GM21360 (cell line): ENCODE measurements at regions not wholly inside any gene's neighbourhood (a gene's known extent, or its start where the extent isn't known, plus 50 kb on each side); places are given as distances from the start of the nearest gene placed in this dataset.

Experiments used
- ATAC-seq: cut with Tn5 transposase; IDR thresholded peaks from one replicate; pipeline ENCODE4 v1.9.1; 2021; ENCODE audit warnings: mild to moderate bottlenecking, moderate library complexity; ENCODE audit not compliant: unreplicated experiment

DNA sequence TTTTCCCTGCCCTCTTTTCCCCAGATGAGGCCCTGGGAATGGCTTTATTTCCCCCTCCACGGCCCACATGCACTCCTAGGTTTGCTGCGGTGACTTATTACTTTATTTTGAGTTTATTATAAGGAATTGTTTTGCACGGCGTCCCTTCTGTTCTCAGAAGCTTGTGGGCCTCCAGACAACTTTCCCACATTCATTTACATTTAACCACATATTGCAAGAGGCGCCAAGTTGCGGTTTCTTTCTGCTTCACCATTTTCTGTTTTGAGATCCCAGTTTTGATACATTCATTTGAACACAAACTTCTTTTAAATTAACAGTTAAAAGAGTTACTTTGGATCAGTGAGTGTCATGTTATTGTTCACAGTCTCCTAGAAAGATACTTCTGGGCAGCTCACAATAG lies 532.5 kb upstream of the MGMT start:
- ATAC-seq = no peak

DNA sequence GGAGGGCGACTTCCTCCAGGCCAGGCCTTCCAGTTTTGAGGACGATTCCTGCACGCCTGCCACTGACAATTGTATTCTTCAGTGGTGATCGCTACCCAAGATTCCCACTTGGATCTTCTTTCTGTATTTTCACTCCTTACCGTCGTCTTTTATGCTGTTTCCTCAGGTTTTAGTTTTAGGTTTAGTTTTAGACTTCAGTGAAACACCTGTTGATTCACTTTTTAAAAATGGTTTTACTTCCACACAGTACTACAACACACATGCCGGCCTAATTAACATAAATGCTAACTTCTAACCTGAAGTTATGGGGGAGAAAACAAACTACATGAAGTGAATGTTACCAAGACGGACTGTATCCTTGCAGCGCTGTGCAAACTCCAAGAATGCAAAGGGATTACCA lies 530.6 kb upstream of the MGMT start:
- no peak for ATAC-seq

DNA sequence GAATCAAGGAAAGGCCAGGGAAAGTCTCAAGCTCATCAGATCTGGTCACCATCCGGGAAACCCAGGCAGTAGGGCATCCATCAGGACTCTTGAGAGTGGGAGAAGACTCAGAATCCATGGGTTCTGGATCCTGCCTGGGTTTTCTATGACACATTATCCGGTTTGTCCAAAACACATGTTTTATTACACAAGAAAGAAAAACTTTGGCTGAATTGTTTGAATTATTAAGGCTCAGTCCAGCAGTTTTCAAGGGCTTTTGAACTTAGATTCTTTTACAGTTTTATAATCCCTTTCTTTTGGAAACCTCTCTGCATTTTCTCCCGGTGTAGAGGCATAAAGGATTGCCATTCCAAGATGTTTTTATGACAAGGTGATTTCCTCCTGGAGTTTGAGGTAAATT lies 528.5 kb upstream of the MGMT start:
- no peak for ATAC-seq

DNA sequence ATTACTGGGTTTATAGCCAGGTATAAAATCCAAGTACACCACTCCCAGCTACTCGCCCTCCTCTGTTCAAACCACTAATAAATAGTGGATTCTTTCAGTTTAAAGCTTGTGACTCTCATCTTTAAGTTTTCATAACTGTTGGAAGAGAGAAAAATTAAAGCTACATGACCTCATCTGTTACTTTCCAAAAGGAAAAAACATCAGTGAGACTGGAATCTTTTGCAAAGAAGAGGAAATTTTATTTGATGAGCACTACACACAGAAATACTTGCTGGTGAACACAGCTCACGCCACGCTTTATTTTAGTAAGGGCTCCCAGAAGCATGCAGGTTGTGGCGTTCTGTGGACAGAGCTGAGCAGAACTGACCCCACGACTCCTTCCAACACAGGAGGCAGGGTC lies 527.0 kb upstream of the MGMT start:
- no peak for ATAC-seq

DNA sequence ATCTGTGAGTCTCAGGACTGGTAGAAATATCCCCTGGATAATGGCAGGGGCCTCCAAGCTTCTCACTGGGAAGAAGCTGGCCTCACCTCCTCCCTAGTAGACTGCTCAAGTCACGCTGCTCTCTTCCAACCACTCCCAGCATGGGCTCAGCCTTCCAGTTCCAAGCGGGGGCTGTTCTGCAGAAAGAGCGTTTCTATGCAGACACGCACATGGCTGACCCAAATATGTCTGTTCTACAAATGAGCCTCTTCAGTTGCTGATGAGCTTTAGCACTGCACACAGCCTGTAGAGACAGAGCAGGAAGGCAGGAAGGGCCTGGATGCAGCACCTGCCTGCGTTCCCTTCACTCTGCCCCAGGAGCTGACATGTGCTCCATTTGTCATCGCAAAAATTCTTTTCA lies 523.9 kb upstream of the MGMT start:
- no peak for ATAC-seq

DNA sequence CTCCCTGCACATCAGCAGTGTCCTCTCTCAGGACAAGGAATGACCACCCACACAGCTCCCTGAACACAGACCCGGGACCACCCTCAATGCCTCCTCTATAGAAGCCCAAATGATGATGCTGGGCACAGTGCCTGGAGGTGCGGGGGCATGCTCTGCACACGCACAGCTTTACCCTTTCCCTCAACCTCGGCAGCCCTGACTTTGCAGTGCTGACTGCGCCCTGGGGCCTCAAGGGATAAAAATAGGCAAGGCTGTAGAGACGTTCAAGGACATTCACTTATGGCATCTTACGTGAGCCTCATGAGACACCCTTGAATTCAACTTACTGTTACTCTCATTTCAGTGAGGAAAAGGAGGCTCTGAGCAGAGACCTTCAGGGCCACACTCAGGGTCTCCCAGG lies 521.6 kb upstream of the MGMT start:
- no peak for ATAC-seq

DNA sequence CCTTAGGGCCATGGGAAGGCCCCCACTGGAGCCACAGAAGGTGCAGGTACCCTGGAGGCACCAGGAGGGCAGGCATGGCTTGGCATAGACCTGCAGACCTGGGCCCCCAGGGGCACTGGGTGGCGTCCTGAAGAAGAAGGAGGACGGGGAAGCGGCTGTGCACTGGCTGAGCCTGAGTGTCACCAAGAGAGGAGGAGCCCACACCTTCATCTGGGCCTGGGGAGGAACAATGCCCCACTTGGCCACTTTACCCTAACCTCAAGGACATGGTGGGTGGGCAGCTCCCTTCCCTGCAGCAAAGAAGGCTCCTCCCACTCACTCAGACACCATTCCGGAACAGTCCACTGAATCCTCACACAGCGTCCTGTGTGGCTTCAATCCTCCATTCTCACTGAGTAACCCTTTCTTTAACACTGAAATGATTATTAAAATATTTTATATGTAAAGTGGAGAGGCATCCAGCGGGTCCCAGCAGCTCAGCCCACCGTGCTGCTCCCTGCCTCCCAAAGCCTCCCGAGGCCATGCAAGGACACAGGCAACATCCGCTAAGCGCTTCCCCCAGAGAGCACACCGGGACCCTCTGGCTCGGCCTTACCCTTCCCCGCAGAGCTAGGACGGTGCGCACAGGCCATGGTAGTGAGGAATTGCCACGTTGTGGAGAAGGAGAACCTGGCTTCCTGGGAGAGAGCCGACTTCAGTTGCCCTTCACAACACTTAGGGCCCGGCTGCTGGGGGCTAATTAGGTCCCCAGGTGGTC lies 516.7 kb upstream of the MGMT start:
- no peak for ATAC-seq

DNA sequence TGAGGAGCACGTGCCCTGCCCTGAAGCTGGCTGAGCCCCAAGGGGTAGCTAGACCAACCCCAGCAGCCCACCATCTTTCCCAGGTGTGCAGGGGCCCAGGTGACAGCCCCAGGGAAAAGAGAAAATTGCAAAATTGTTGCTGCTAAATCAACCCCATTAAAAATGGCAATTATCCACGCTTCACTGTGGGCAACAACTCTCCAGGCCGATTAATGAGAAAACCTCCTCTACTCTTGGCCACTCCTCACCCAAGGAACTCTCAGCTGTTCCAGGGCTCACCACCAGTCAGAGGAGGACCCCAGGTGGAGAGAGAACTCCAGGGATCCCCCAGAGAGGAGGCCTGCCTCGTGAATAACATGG lies 516.1 kb upstream of the MGMT start:
- ATAC-seq = no peak

DNA sequence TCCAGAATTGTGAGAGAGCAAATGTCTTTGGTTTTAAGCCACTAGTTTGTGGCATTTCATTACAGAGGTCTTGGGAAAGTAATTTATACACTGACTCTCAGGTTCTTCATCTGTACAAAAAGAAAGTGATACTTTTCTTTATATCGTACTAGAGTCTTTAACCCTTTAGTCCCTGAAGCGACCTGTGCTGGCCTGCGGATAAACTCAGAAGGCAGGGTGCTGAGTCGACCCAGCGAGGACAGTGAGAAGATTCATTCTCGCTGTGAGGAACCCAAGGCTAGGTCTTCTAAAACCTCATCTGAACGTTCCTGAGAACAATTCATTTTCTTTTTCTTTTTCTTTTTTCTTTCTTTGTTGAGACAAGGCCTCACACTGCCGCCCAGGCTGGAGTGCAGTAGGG lies 514.2 kb upstream of the MGMT start:
- ATAC-seq = no peak

DNA sequence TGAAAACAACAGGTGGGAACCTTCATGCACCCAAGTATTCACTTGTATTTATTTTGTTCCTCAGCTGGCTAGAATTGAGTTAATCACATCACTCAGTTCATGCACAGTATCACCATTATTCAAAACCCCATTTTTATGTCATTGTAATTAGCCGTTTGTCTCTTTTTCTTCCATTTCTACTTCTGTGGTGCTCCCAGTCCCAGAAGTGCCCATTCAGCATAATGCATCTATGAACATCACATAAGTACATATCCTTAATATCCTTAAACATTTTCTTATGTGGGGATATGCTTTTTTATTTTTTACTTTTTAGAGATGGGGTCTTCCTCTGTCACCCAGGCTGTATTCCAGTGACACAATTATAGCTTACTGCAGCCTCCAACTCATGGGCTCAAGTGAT lies 510.9 kb upstream of the MGMT start:
- no peak for ATAC-seq

DNA sequence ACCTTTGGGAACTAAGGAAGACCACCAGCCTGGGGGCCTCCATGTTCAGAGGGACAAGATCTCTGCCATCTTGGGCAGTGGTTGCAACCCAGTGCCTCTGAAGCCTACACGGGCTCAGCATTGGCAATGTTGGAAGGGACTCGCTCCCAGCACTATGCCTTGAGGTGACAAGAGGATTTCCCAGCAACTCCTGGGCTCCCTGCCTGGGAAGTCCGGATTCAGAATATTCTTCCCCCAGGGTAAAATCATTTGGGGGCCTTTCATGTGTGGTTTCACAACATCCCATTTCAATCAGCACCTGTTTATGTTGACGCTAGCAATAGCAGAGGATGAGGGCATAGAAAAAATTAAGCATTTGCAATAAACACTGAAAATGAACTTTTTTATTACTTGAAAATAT lies 509.8 kb upstream of the MGMT start:
- ATAC-seq = no peak

DNA sequence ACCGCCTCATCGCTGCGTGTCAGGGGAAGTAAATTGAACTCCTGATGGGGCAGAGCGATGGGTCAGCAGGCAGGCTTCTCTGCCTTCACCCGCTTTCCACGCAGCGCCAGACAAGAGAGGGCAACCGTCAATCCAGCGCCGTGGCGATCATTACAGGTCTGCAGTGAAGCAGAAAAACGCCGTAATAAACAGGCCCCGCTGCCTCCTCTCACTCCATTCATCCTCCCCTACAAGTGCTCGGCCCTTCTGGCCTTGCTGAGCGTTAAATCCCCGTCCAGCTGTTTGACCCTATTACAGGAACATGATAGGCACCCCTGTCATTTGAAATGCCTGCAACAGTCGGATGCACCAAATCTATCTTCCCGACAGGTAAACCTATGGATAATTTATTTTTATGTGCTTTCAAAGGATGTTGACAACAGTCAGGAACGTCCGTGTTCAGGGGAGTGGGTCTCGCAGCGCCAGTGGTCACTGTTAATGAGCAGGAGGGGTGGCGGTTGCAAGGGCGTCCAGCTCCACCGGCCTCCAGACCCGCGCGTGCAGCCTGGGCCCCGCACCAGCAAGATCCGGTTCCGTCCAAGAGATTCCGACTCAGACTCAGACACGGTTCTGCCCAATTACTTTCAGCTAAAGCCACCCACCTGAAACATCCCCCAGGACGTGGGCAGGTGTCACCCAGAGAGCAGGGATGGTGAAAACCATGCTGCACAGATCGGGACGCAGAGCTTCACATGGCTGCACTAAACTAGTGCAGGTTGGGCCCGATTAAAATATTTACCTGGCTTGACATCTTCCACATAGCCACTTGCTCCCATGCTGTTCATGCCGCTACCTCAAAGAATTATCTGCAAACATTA lies 508.0 kb upstream of the MGMT start:
- ATAC-seq = no peak

DNA sequence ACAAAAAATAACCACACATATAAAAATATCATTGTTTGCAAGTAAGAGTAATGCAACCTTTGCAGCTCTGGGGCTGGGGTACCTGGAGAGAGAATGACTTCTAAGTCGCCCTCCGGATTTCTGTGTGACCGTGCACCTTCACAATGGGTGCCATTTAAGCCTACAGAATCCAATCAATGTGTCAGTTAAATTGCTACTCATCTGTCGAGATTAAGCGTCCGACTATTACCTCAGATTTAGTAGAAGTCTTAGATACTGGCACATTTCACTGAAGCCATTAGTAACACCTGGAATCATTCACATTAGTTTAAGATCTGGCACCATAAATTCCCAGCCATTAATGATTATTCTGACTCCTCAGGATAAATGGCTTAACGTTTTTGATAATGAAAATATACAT lies 507.3 kb upstream of the MGMT start:
- no peak for ATAC-seq

DNA sequence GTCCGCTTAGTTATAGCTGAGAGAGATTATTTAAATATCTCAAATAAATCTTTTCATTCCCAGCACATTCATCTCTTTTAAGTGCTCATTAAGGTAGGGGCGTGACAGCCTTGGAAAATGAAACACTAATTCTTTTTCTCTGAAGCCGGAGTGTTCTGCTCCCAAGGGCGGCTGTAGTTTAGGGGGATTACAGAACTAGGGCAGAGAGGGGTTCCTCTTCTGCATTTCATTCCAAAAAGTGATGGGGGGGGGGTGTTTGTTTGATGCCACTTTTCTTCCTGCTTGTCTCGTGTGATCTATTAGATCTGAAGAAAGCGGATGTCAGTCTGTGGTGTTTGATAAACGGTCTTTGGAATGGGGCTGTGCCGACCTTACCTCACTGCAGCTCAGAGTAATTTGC lies 506.5 kb upstream of the MGMT start:
- no peak for ATAC-seq

DNA sequence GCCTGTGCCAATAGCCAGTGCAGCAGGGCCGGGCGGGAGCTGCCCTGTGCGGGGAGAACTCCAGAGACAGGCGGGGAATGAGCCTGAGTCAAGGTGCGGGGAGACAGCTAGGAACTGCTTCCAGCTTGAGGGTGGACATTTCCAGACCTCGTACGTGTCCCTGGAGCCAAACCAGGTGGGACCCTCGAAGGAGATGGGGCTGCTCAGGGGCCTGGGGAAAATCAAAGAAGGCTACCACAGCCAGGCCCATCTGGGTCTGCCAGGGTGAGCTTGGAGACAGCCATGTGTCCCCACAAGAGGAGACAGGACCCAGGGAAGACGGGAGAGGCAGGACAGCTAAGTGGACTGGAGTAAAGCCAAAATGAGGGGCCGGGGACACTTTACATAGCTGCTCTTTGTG lies 504.9 kb upstream of the MGMT start:
- ATAC-seq = no peak

DNA sequence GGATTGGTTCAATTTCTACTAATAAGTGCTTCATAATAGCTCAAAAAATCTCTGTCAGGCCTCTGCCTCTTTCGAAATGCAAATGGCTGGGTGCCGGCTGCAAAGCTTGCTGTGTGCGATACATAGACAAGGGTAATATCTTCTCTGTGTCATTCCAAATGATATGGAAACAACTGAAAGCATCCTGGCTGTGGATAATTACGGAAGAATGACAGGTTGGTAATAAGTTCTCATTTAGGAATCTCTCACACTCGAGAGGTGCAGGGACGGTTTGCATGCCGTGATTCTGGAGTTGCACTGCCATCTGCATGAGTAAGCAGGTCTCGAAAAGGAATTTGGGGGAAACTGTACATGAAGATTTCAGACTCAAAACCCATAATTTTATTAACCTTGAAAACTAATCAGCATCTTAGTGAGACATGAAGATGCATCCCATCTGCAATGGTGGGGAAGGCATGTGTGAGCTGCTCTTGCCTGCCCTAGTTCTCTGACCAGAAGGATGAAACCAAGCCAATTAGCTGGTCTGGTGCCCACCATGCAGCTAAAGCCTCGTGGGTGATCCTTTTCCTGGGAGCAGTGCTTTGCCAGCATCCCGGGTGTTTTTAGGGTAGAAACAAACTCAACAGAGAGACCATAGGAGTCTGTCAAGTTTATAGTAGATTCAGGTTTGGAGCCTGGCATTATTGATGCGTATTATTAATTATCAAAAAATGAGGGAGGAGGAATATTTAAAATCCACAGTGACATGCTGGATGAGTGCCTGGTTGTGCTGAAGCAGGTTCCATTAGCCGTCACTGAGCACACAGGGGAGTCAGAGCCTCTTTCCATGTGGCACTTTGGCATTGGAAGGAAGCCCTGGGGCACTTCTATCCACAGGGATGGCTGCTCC lies 503.6 kb upstream of the MGMT start:
- no peak for ATAC-seq

DNA sequence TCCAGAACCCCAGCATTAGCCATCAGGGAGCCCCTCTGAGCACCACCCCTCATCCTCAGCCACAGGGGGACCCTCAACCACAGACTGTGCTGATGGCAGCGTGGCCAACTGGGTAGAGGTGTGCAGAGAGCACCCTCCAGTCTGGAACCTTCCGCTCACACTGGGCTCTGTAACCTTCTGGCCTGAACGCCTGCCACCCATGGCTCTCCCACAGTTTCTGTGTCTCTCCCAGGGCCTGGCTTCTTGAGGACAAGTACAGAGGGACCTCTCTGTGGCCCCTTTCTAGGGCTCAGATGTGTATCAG lies 503.0 kb upstream of the MGMT start:
- ATAC-seq = no peak

DNA sequence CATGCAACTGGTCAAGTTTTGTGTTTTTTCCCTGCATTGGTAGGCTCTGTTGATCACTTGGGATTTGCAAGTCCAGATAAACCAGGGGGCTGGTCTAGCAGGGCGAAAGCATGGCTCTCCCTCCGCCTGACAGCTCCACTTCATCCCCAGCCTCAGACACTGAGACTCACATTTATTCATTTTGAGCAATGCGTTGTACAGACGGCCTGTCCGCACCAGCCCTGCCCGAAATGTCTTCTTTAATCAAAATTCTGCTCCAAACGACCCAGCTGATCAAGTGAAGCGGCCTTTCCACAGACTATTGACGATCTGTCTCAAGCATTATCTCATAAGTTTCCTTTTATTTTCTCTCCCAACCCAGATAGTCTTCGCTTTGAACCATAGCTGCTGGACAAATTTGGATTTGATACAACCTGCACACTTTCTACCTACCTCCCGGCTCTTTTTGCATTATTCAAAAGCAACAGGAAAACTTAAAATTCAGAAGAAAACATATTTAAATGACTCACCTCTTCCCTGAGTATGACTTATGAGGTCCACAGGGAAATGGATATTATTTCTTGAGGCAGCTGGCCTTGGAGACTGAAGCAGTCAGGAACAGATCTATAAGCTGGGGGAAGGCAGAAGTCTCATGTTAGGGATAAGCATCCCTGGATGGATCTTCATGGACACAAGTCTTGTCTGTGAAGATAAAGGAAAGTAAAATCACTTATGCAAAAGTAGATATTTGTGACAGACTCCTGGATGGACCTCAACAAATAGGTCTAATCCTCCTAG lies 498.9 kb upstream of the MGMT start:
- no peak for ATAC-seq

DNA sequence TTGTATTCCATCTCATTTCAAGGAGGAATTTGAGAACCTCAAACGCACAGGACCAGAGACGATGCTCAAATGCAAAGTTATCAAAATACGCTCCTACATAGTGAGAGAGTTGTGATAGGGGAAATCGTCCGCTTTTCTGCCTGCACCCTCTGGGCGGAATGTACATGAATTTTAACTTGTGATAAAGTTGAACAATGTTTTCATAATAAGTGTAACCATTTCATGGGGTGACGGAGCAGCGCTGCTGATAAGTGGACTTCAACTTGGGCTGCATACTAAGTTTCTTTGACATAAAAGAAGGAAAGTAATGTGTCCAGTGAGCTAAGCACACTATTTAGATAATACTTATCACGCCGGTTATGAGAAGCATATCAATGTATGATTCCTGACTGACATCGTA lies 497.5 kb upstream of the MGMT start:
- no peak for ATAC-seq

DNA sequence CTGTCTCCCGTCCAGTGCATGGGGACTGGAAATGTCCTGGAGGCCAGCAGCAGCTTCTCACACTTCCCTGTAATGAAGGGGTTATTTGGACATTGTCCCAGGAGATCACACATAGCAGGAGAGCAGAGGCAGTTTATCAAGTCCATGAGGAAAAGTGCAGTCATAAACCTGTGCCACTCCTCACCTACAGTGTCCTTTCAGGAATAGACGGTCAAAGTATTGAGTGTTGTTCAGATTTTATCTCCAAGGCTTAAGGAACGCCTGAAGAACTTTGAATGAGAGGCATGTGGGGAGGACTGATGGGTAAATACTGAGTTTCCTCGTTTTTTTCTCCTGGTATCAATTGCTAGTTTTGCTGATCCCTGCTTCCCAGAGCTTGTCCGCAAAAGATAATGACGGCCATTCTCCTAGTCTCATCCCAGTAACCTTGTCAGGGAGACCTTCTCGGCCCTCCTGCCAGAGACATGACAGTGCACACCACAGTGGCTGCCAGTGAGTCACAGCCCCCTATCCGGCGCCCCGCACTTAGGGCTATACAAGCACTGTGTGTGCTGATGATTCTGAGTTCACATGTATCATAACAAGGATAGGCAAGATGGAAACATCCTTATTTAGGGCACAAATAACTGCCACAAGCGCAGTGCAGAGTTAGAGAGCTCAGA lies 495.5 kb upstream of the MGMT start:
- ATAC-seq = no peak

DNA sequence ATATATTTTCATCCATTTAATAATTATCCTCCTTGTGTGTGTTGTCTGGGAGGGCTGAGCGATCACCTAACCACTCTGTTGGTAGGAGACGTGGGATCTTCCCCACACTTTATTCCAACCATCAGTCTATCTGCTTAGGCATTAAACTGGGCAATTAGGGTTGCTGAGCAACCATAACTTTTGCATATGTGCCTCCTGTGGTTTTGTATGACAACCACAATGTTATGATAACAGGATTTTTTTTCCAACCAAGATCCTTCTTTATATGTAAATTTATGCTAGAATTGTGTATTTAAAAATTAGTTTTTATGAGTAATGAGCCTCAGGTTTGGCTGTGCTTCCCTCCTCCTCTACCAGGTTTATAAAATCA lies 495.0 kb upstream of the MGMT start:
- no peak for ATAC-seq
